ENCODE measurements at regions not wholly inside any gene's neighbourhood (a gene's known extent, or its start where the extent isn't known, plus 50 kb on each side); places are given as distances from the start of the nearest gene placed in this dataset.
"Not testable (repeated sequence)": the region's sequence is repeated elsewhere in the genome, so short reads cannot be mapped to it uniquely, and the experiment has no call there.

DNA sequence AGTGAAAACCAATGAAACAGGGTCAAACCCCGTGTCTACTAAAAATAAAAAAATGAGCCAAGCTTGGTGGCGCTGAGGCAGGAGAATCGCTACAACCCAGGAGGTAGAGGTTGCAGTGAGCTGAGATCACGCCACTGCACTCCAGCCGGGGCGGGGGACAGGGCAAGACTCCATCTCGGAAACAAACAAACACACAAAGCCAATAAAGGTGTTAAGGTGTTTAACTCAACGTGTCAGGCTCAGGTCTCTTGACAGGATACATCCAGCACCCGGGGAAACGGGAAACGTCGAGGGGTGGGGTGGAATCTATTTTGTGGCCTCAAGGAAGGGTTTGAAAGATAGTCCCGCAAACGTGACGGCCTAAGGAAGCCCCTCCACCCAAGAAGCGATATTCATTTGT lies 760.8 kb upstream of the DEFB115 start:
- TF ChIP-seq, protein P1, sequence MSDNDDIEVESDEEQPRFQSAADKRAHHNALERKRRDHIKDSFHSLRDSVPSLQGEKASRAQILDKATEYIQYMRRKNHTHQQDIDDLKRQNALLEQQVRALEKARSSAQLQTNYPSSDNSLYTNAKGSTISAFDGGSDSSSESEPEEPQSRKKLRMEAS (IDR thresholded peaks at IDR 0.05; ENCODE audit: insufficient read depth, insufficient read length) = not testable (repeated sequence)
- TF ChIP-seq, protein P2, sequence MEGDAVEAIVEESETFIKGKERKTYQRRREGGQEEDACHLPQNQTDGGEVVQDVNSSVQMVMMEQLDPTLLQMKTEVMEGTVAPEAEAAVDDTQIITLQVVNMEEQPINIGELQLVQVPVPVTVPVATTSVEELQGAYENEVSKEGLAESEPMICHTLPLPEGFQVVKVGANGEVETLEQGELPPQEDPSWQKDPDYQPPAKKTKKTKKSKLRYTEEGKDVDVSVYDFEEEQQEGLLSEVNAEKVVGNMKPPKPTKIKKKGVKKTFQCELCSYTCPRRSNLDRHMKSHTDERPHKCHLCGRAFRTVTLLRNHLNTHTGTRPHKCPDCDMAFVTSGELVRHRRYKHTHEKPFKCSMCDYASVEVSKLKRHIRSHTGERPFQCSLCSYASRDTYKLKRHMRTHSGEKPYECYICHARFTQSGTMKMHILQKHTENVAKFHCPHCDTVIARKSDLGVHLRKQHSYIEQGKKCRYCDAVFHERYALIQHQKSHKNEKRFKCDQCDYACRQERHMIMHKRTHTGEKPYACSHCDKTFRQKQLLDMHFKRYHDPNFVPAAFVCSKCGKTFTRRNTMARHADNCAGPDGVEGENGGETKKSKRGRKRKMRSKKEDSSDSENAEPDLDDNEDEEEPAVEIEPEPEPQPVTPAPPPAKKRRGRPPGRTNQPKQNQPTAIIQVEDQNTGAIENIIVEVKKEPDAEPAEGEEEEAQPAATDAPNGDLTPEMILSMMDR (IDR thresholded peaks at IDR 0.05; ENCODE audit: extremely low read depth in 1 of 2, insufficient read depth in 1 of 2, low read depth in 1 of 2, low read length in 2 of 2) = not testable (repeated sequence)

Measured in endothelial cell of umbilical vein (primary cell).